22Rv1 (cell line): ENCODE measurements at regions not wholly inside any gene's neighbourhood (a gene's known extent, or its start where the extent isn't known, plus 50 kb on each side); places are given as distances from the start of the nearest gene placed in this dataset.

Experiments
- CTCF ChIP-seq: fragments of 450-650 bp; IDR thresholded peaks from 2 replicates; pipeline ENCODE4 v1.5.1; 2017; ENCODE audit warnings: mild to moderate bottlenecking
- ZFX ChIP-seq: fragments of 450-650 bp; IDR thresholded peaks from 2 replicates; pipeline ENCODE4 v1.6.1; 2017; ENCODE audit warnings: antibody characterized with exemption, borderline replicate concordance

- TF ChIP-seq CTCF (no peak), ZFX (no peak)
Observed at GRCh38 chrX:42943051-42943974, 165.3 kb upstream of the PPP1R2C start.
